H9 (cell line): ENCODE measurements at regions not wholly inside any gene's neighbourhood (a gene's known extent, or its start where the extent isn't known, plus 50 kb on each side); places are given as distances from the start of the nearest gene placed in this dataset.

Source experiments
- DNase-seq: peaks from one replicate; pipeline ENCODE4 v3.0.0-alpha.2; 2017
- H2AFZ ChIP-seq: one replicate; pipeline ENCODE4 v1.6.1; 2013; ENCODE audit warnings: mild to moderate bottlenecking, low read length, control low read depth, moderate library complexity
- H2AK5ac ChIP-seq: 2 replicates; pipeline ENCODE4 v1.6.1; 2013; ENCODE audit warnings: low read length, control low read depth, mixed read lengths; ENCODE audit not compliant: insufficient read length
- H2BK120ac ChIP-seq: one replicate; pipeline ENCODE4 v1.6.1; 2013; ENCODE audit warnings: low read depth, mild to moderate bottlenecking, low read length, control low read depth, inconsistent platforms; ENCODE audit not compliant: poor library complexity, severe bottlenecking
- H2BK12ac ChIP-seq: 2 replicates; pipeline ENCODE4 v1.6.1; 2013; ENCODE audit warnings: low read length, control low read depth, mixed read lengths, low read depth; ENCODE audit not compliant: insufficient read length
- H2BK15ac ChIP-seq: 2 replicates; pipeline ENCODE4 v1.6.1; 2013; ENCODE audit warnings: low read depth, low read length, control low read depth
- H2BK20ac ChIP-seq: one replicate; pipeline ENCODE4 v1.6.1; 2013; ENCODE audit warnings: low read depth, mild to moderate bottlenecking, low read length, control low read depth, inconsistent platforms; ENCODE audit not compliant: poor library complexity, severe bottlenecking
- H2BK5ac ChIP-seq: 2 replicates; pipeline ENCODE4 v1.6.1; 2013; ENCODE audit warnings: low read length, control low read depth, mixed read lengths; ENCODE audit not compliant: insufficient read length
- H3K14ac ChIP-seq: 2 replicates; pipeline ENCODE4 v1.6.1; 2013; ENCODE audit warnings: low read length, control low read depth; ENCODE audit not compliant: insufficient read depth
- H3K18ac ChIP-seq: 2 replicates; pipeline ENCODE4 v1.6.1; 2013; ENCODE audit warnings: low read depth, mild to moderate bottlenecking, mixed read lengths, low read length, control low read depth; ENCODE audit not compliant: insufficient read length
- H3K23ac ChIP-seq: 2 replicates; pipeline ENCODE4 v1.6.1; 2013; ENCODE audit warnings: low read length, control low read depth, mixed read lengths, low read depth; ENCODE audit not compliant: insufficient read length
- H3K23me2 ChIP-seq: 2 replicates; pipeline ENCODE4 v1.6.1; 2013; ENCODE audit warnings: low read depth, mild to moderate bottlenecking, mixed read lengths, low read length, control low read depth; ENCODE audit not compliant: insufficient read length, poor library complexity, severe bottlenecking
- H3K27ac ChIP-seq: 2 replicates; pipeline ENCODE4 v1.5.1; 2013; ENCODE audit warnings: low read length, control low read depth, mixed read lengths, low read depth; ENCODE audit not compliant: insufficient read length
- H3K27me3 ChIP-seq: 2 replicates; pipeline ENCODE4 v1.6.1; 2013; ENCODE audit warnings: low read length, control low read depth, inconsistent platforms; ENCODE audit not compliant: insufficient read depth
- H3K4ac ChIP-seq: 2 replicates; pipeline ENCODE4 v1.6.1; 2013; ENCODE audit warnings: low read depth, mild to moderate bottlenecking, control low read depth, inconsistent platforms, low read length, moderate library complexity
- H3K4me1 ChIP-seq: 2 replicates; pipeline ENCODE4 v1.6.1; 2013; ENCODE audit warnings: low read length, control low read depth, inconsistent platforms; ENCODE audit not compliant: insufficient read depth
- H3K4me2 ChIP-seq: 2 replicates; pipeline ENCODE4 v1.6.1; 2013; ENCODE audit warnings: low read length, control low read depth, mixed read lengths; ENCODE audit not compliant: insufficient read length, insufficient read depth
- H3K56ac ChIP-seq: 2 replicates; pipeline ENCODE4 v1.6.1; 2013; ENCODE audit warnings: low read depth, mild to moderate bottlenecking, mixed read lengths, low read length, control low read depth; ENCODE audit not compliant: insufficient read length
- H3K79me1 ChIP-seq: 2 replicates; pipeline ENCODE4 v1.6.1; 2013; ENCODE audit warnings: low read depth, mild to moderate bottlenecking, moderate library complexity, low read length, control low read depth, inconsistent platforms; ENCODE audit not compliant: insufficient read depth, poor library complexity, severe bottlenecking
- H3K79me2 ChIP-seq: 2 replicates; pipeline ENCODE4 v1.6.1; 2013; ENCODE audit warnings: low read length, control low read depth, inconsistent platforms; ENCODE audit not compliant: insufficient read depth
- H3K9ac ChIP-seq: 2 replicates; pipeline ENCODE4 v1.6.1; 2013; ENCODE audit warnings: low read length, control low read depth, mixed read lengths; ENCODE audit not compliant: insufficient read length; ENCODE audit errors: extremely low read depth
- H3K9me3 ChIP-seq: one replicate; pipeline ENCODE4 v1.6.1; 2013; ENCODE audit warnings: low read depth, low read length, inconsistent platforms; ENCODE audit not compliant: control insufficient read depth
- H3T11ph ChIP-seq: one replicate; pipeline ENCODE4 v1.6.1; 2013; ENCODE audit warnings: mild to moderate bottlenecking, low read length, control low read depth, inconsistent platforms
- H4K20me1 ChIP-seq: one replicate; pipeline ENCODE4 v1.6.1; 2013; ENCODE audit not compliant: control insufficient read depth, insufficient read length, insufficient read depth
- H4K5ac ChIP-seq: 2 replicates; pipeline ENCODE4 v1.6.1; 2013; ENCODE audit warnings: low read depth, mild to moderate bottlenecking, mixed read lengths, low read length, control low read depth; ENCODE audit not compliant: insufficient read length
- H4K8ac ChIP-seq: replicated peaks from 2 replicates; pipeline ENCODE4 v1.6.1; 2013; ENCODE audit warnings: low read length, control low read depth, mixed read lengths, low read depth; ENCODE audit not compliant: insufficient read length
- H4K91ac ChIP-seq: 2 replicates; pipeline ENCODE4 v1.6.1; 2013; ENCODE audit warnings: low read depth, mild to moderate bottlenecking, moderate library complexity, mixed read lengths, low read length, control low read depth; ENCODE audit not compliant: insufficient read length
- H3K27ac Mint-ChIP-seq, 3 experiments: 2 replicates in 2 of 3; 3 replicates in 1 of 3; pipeline ENCODE4 v1.8.0; 2020 to 2021; ENCODE audit warnings: mixed read lengths in 3 of 3, mild to moderate bottlenecking in 1 of 3, moderate library complexity in 1 of 3
- H3K27me3 Mint-ChIP-seq: 2 replicates; pipeline ENCODE4 v1.8.0; 2021; ENCODE audit warnings: low read depth, mild to moderate bottlenecking, moderate library complexity, mixed read lengths
- H3K36me3 Mint-ChIP-seq, 3 experiments: 2 replicates in 2 of 3; 3 replicates in 1 of 3; pipeline ENCODE4 v1.8.0; 2020 to 2021; ENCODE audit warnings: low read depth in 3 of 3, mixed read lengths in 3 of 3; ENCODE audit not compliant: insufficient read depth in 1 of 3
- H3K4me1 Mint-ChIP-seq, 2 experiments: 2 replicates each; pipeline ENCODE4 v1.8.0; 2020; ENCODE audit warnings: mixed read lengths in 2 of 2
- H3K4me3 Mint-ChIP-seq, 2 experiments: 2 replicates in 1 of 2; 3 replicates in 1 of 2; pipeline ENCODE4 v1.8.0; 2020 to 2021; ENCODE audit warnings: mild to moderate bottlenecking in 2 of 2, mixed read lengths in 2 of 2, moderate library complexity in 1 of 2
- H3K9me3 Mint-ChIP-seq, 2 experiments: 2 replicates in 1 of 2; 3 replicates in 1 of 2; pipeline ENCODE4 v1.8.0; 2020; ENCODE audit warnings: mild to moderate bottlenecking in 2 of 2, mixed read lengths in 2 of 2, moderate library complexity in 1 of 2
- WGBS: extraction: QIAGEN DNeasy Blood & Tissue Kit; methylation state at CpG from one replicate; pipeline ENCODE4 v1.1.7; 2013; ENCODE audit warnings: missing lambda C conversion rate, low lambda C conversion rate, mixed read lengths; ENCODE audit not compliant: insufficient read length; ENCODE audit errors: extremely low coverage; 5-methylcytosine and 5-hydroxymethylcytosine counted together
- TF ChIP-seq, protein P1 (sequence below): fragments of 200-600 bp; sonication (generic); conservative IDR thresholded peaks from 3 replicates; pipeline ENCODE4 v1.8.0; 2021; ENCODE audit warnings: antibody characterized with exemption, mild to moderate bottlenecking

DNA sequence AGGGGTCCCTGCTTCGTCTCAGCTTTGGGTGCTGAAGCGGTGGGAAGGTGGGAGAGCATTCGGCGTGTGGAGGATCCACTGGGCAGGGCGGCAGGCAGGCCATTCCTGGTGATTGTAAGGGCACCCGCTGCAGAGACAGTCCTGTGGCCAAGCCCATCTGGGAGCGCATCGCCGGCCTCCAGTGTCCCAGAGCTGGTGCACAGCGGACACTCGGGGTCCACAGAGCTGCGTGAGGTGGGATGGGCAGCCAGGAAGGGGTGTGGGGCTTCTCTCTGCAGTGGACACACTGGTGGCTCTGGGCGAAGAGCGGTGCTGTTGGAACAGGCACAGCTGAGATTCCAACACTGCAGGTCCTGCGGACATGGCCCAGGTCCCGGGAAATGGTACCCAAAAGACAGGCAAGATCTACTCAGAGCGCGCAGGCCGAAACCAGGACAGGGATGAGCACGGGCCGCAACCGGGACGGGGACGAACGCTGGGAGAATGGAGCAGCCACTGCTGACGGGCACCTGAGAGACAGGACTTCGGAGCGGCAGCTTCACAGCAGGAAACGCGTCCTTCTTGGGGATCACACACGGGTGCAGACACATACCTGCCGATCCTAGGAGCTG lies 188.2 kb downstream of the ERMARD start:
- Histone ChIP-seq H4K91ac (no peak overlapping the region), H4K5ac (no peak overlapping the region), H3K14ac (no peak overlapping the region), H3K56ac (no peak overlapping the region), H4K20me1 (no peaks in the 10 kb centered on the region), H2BK120ac (no peak overlapping the region), H3K9me3 (no peaks in the 10 kb centered on the region), H3K4me1 (no peaks in the 10 kb centered on the region), H4K8ac (no peak overlapping the region), H2AFZ (no peak overlapping the region), H2BK5ac (no peak overlapping the region), H2BK15ac (no peak overlapping the region), H3K23me2 (no peaks in the 10 kb centered on the region), H3K18ac (no peak overlapping the region), H3T11ph (no peak overlapping the region), H3K23ac (no peak overlapping the region), H3K9ac (no peak overlapping the region), H2AK5ac (no peak overlapping the region), H3K4me2 (no peak overlapping the region), H3K79me1 (no peaks in the 10 kb centered on the region), H3K4ac (no peak overlapping the region), H3K79me2 (no peaks in the 10 kb centered on the region), H3K27me3 (no peaks in the 10 kb centered on the region; the same call in 1 of the 2 replicates), H2BK20ac (no peak overlapping the region), H2BK12ac (no peak overlapping the region), H3K27ac (no peak overlapping the region)
- Mint-ChIP-seq H3K36me3 (no peaks in the 10 kb centered on the region; a peak in 2 of 7 replicates), H3K27me3 (peaks cover 82% of the 10 kb centered on the region), H3K27ac (0 out of 7 replicates have a peak overlapping the region, but pooled peaks of 1 of the 3 experiments have one; percentile 45), H3K4me1 (peaks cover 4 to 15% of the 10 kb centered on the region in 2 experiments), H3K4me3 (no peak overlapping the region), H3K9me3 (peaks cover 0 to 2% of the 10 kb centered on the region in 2 experiments; a peak in 3 of 5 replicates)
- TF ChIP-seq, protein P1, sequence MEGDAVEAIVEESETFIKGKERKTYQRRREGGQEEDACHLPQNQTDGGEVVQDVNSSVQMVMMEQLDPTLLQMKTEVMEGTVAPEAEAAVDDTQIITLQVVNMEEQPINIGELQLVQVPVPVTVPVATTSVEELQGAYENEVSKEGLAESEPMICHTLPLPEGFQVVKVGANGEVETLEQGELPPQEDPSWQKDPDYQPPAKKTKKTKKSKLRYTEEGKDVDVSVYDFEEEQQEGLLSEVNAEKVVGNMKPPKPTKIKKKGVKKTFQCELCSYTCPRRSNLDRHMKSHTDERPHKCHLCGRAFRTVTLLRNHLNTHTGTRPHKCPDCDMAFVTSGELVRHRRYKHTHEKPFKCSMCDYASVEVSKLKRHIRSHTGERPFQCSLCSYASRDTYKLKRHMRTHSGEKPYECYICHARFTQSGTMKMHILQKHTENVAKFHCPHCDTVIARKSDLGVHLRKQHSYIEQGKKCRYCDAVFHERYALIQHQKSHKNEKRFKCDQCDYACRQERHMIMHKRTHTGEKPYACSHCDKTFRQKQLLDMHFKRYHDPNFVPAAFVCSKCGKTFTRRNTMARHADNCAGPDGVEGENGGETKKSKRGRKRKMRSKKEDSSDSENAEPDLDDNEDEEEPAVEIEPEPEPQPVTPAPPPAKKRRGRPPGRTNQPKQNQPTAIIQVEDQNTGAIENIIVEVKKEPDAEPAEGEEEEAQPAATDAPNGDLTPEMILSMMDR: no peak
- WGBS: no CpG with 5 or more reads among the region's 32 CpGs
- DNase-seq: no peak
